NCI-H446 treated with DMSO at 0.1 percent for 48 hours (cell line): ENCODE measurements at regions not wholly inside any gene's neighbourhood (a gene's known extent, or its start where the extent isn't known, plus 50 kb on each side); places are given as distances from the start of the nearest gene placed in this dataset.
"Not testable (repeated sequence)": the region's sequence is repeated elsewhere in the genome, so short reads cannot be mapped to it uniquely, and the experiment has no call there.

Experiments
- DNase-seq: peaks from one replicate; lab custom pipeline; 2025; lab: John Stamatoyannopoulos, UW

DNA sequence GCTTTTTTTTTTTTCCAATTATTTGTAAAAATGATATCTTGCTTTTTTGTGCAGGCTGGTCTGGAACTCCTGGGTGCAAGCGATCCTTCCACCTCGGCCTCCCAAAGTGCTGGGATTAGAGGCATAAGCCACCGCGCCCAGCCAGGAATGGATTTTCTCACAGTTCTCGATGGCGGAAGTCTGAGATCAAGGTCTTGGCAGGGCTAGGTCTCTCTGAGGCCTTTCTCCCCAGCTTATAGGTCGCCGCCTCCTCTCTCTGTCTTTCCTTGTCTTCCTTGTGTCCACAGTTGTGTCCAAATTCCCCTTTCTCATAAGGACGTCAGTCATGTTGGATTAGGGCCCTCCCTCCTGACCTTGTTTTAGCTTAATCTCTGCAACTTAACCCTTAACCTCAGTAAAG, 200.5 kb downstream of the UQCRFS1 start:
- DNase-seq: no peak

DNA sequence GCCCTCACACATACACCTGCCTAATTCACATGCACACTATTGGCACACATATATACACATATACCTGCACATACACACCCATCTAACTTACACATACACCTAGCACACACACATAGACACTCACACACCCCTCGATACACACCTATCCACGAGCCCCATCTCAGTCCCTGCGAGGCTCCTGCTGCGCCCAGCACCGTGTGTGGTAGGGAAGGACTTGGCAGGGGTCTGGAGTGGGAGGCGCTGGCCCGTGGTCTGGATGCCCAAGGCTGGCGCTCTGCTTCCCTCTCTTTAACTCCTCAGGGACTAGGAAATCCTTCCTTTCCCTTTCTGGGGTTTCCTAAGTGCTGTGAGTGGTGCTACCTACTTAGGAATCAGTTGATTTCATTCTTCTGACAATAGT, 202.7 kb downstream of the UQCRFS1 start:
- no peak for DNase-seq

DNA sequence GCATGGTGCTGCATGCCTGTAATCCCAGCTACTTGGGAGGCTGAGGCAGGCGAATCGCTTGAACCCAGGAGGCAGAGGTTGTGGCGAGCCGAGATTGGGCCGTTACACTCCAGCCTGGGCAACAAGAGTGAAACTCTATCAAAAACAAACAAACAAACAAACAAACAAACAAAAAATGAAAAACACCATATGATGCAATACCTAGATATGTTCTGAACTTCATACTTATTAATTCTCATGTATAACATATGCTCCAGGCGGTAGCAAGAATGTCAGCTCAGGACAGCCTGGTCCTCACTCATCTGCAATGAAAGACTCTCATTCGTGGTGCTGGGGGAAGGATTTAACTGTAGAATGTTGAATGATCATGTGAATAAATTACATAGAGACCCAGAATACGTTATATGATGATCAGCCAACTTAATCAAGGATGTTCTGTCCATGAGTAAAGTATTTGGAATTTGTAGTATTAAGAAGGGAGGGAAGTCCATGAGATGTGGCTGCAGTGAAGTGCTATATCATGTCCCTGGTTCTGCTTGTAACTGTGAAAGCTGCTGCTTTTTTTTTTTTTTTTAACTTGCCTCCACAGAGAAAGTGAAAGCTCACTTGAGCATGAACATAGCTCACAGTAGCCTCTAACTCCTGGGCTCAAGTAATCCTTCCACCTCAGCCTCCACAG, 206.8 kb downstream of the UQCRFS1 start:
- DNase-seq: no peak

DNA sequence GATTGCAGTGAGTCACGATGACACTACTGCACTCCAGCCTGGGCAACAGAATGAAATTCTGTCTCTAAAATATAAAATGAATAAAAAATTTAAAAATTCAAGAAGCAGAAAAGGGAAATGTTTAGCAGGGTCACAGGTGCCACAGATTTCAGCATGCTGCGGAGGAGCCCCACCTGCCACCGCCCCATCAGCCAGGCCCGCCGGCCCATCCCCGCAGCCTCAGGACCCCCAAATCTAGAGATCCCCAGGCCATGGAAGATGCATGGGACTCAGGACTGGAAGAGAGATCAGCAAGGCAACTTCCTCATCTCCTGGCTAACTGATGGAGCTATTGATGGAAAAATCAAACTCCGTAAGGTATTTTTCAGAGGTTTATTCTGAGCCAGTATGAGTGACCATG, 208.2 kb downstream of the UQCRFS1 start:
- no peak for DNase-seq

DNA sequence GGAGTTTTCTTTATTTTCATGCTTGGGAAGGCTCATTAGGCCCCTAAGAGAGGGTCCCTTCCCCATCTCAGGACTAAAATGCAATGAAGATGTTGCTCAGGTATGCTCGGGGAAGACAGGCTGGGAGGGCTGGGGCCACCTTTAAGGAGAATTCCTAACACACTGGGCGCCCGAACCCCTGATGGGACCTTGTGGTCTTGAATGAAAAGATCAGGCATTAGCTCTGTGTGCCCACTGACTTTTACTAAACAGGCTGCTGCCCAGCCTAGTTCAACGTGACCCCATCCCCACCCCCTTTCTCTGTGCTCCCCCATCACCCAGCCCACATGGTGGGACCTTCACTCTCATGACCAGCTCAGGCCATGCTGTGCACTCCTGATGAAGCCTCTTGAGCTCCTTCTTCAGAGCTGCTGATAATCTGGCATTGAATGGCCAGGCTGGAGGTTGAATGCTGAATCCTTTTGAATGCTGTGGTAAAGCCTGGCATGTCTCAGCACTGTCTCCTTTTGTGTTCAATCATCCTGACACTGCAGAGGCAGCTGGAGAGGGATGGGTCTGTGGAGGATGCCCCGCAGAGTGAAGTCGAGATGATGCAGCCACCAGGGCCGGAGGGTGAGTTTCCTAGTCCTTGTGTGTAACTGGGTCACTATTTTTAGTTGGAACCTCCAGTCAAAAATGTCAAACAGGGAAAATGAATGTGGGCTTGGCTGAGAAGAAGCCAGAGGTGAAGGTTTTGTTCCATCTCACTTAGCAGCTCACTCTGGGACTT, 209.1 kb downstream of the UQCRFS1 start:
- DNase-seq: no peak

DNA sequence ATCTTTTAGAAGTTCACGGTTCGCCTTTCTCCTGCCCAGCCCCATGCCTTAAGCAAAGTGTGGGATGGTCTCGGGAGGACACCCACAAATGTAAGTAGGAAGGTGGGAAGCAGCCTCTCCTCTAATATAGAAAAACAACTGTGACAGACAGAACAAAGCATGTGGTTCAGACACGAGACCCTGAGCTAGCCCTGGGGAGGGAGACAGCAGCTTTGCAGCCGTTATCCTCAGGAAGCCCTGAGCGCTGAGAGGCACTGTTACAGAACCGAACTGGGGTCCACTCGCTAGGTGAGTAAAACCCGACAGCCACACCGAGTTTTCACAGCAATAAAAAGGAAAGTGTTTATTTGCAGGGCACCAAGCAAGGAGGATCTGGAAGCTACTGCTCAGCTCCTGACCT, 210.6 kb downstream of the UQCRFS1 start:
- DNase-seq: no peak

DNA sequence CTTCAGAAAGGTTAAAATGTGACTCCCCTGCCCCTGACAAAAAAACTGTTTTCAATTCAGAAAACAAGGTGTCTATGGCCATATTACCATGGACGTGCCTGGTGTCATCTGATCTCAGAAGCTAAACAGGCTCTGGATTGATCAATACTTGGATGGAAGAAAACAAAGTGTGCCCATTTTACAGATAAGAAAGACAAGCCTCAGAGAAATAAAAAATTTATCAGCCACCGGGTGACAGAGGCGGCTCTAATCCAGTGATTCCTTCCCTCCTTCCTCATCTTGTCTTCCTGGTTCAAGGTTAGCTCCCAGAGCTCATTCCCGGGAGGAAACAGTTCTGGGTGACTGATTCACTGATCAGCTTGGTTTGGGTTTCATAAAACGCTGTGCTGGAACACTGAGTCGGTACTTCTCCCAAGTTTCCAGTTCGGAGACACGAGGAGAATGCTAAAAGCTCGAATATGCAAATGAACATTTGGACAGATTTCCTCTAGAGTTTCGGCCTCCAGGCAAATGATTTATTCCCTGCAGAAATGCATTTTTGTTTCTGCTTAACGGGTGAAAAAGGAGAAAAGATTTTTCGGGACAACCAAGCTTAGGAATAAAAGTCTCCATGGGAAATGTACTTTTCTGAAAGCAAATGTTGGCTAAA, 211.2 kb downstream of the UQCRFS1 start:
- DNase-seq: no peak

DNA sequence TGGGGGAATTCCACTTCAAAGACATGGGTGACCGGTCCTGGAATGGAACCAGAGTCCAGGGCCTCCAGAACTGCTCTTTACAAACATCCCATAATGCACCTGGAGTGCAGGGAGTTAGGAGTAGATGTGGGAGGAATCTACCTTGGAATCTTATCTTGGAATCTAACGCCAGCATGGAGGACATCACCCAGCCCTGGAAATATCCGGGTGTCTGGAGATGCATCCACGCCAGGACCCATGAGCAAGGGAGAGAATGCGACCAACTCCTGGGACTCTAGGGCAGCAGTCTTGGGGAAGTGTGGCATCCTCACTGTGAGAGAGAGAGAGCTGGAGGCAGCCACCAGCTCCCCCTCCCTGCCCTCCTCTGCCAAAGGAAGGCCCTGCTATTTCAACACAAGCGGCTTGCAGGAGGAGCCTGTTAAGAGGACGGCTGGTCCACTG, 211.8 kb downstream of the UQCRFS1 start:
- no peak for DNase-seq

DNA sequence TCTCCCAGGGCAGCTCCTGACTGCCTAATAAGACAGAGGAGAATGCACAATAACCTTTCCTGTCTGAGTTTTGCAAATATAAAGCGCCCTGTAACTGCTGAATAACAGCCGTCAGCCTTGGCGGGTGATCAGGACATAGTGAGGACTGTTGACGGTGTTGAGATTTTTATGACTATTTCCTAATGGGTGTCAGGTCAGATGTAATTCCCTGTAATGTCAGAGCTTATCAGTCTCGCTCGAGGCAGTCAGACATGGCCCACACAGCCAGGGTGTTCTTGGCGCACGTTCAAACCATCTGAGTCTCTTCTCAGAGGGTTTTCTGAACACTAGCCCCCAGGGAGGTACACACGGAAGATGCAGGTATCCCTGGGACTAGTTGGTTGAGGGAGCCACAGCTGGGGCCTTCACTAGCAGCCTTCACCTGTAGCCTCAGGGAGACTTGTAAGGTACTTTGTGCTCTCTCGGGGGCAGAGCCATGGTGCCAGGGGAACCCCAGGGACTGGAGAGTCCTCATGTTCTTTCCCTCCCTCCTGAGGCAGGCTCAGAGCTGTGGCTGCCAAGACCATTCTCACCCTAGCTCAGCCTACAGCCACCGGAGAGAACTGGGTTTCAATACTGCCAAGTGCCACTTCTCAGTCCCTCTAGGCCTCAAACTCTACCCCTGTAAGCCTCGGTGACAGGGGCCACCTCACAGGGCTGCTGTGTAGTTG, 213.1 kb downstream of the UQCRFS1 start:
- DNase-seq: no peak

DNA sequence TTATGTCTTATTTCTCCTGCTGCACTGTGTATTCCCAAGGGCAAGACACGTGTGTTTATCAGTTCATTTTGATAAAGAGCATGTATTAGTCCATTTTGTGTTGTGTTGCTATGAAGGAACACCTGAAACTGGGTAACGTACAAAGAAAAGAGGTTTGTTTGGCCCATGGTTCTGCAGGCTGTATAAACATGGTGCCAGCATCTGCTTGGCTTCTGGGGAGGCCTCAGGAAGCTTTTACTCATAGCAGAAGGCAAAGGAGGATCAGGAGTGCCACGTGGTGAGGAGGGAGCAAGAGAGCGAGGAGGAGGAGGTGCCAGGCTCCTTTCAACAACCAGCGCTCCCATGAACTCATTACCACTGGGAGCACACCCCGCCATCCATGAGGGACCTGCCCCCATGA, 214.0 kb downstream of the UQCRFS1 start:
- DNase-seq: no peak

DNA sequence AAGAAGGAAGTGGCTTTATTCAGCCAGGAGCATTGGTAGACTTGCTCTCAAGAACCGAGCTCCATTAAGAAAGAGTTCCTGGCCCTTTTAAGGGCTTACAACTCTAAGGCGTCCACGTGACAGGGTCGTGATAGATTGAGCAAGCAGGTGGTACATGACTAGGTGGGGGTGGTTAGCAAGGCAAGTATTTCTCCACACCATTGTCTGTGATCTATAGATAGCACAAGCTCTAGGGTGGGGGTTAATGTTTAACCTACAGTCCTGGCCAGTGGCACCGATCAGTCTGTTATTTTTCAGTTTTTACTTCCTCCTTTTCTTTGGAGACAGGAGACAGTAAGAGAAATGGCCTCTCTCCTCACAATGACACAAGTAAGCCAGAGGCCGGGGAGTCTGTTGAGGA, 215.1 kb downstream of the UQCRFS1 start:
- not testable (repeated sequence) for DNase-seq

DNA sequence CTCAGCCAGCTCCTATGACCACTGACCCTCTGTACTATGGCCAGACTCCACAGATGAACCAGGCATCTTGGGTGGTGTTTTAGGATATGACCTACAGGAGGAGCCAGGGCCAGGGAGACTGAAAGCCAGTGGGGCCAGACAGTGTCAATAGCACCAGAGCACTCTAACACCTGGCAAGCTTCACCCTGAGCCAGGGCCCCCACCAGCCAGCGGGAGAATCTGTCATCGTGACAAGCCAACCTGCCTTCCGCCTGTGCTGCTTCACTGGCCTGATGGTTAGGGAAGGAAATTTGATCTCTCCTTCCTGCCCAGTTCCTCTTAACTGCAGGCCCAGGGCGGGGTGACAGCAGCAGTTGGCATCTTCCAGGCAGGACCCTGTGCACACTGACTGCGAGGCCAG, 222.4 kb downstream of the UQCRFS1 start:
- no peak for DNase-seq

DNA sequence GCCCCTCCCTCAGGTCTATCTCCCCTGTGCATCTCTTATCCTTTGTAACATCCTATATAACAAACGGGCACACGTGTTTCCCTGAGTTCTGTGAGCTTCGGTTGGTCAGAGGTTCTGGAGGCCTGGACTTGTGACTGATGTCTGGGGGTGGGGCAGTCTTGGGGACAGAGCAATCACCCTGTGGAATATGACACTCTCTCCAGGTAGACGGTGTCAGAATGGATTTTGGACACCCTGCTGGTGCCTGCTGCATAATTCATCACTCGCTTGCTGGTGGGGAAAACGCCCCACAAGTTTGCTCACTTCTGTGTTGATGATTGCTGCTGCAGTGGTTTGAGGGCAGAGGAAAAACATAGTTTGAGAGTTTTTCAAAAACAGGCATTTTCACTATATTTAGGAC, 223.2 kb downstream of the UQCRFS1 start:
- no peak for DNase-seq

DNA sequence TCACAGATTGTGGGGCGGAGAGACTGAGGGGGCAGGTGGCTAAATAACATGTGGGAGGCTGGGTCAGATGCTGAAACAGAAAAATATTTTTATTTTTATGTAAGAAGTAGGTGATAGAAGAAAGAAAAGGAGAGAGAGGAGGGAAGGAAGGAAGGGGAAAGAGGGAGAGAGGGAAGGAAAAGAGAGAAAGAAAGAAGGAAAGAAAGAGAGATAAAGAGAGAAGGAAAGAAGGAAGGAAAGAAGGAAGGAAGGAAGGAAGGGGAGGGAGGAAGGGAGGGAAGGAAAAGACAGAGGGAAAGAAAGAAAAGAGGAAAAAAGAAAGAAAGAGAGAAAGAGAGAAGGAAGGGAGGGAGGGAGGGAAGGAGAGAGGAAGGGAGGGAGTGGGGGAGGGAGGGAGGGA, 224.9 kb downstream of the UQCRFS1 start:
- DNase-seq: no peak

DNA sequence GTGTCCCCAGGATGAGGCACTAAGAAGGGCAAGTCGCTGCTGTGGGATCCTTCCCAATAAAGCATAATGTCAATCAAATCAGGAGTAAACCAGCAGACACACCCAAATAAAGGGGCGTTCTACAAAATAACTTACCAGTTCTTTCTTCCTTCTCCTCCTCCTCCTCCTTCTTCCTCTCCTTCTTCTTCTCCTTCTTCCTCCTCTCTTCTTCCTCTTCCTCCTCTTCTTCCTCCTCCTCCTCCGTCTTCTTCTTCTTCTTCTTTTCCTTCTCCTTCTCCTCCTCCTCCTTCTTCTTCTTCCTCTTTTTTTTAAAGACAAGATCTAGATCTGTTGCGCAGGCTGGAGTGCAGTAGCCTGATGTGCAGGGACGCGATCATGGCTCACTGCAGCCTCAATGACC, 225.8 kb downstream of the UQCRFS1 start:
- no peak for DNase-seq

DNA sequence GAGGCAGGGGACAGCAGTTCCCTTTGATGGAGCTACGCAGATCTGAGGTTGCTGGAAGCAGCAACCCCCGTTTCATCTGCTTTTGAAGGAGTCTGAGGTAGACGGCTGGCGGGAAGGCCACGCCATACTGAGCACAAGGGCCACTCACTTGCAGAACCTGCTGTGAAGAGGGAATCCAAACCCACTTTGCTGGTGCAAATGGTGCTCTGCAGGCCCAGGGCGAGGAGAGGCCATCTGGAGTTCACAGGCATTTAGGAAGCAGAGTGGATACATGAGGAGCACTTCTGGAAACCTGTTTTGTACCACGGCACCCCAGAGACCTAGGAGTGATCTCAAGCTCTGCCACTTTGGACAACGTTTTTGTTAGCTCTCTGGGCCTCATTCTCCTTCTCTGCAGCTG, 227.8 kb downstream of the UQCRFS1 start:
- DNase-seq: no peak

DNA sequence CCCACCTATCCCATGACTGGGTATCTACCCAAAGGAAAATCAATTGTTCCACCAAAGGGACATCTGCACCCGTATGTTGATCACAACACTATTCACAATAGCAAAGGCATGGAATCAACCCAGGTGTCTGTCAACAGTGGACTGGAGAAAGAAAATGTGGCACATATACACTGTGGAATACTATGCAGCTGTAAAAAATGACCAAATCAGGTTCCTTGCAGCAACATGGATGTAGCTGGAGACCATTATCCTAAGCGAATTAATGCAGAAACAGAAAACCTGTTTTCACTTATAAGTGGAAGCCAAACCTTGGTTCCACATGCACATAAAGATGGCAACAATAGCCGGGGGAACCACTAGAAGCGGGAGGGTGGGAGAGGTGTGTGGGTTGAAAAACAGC, 228.6 kb downstream of the UQCRFS1 start:
- DNase-seq: no peak

DNA sequence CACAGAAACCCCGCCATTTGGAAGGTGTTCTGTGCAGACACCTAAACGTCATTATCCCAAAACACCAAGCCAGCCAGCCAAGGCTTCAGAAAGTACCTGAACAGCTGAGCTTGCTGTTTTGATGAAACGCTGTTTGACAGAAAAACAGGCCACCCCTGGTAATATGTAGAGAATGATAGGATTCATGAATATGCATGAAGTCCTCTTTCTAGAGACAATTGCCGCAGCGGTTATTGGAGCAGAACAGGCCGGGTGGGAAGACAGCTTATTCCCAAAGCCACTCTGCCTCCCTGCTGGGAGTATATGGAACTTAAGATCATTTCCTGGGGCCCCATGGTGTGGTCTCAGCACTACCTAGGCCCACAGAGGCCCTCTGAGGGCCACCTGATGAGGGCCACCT, 229.5 kb downstream of the UQCRFS1 start:
- no peak for DNase-seq

DNA sequence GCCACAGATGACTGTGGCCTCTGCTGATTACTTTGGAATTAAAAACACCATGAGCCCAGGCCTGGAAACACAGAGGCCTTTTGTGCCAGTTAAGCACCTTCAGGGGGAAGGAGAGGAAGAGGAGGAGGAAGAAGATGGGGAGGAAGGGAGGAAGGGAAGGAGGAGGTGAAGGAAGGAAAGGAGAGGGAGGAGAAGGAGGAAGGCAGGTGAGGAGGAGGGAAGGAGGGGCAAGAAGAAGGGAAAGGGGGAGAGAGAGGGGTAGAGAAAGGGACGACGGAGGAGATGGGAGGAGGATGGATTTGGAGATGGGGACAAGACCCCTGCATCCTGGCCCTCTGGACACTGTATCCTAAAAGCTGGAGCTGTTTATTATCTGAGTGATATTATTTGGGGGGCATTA, 231.0 kb downstream of the UQCRFS1 start:
- no peak for DNase-seq

DNA sequence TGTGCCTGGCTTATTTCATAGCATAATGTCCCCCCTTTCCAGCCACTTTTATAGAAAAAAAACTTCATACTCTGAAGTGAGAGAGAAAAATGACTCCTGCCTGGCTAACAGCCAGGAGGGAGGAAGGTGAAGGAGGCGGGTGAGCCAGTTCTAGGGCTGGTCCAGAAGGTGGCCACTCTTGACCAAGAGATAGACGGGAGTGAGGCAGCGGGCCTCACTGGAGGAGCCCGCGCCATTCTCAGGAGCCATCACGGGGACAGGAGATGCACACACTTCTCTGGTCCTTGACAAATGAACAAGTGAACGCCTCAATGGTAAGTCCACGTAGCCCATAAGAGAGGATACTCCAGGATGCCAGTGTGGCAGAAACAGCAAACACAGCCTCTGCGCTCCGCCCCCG, 231.4 kb downstream of the UQCRFS1 start:
- no peak for DNase-seq

DNA sequence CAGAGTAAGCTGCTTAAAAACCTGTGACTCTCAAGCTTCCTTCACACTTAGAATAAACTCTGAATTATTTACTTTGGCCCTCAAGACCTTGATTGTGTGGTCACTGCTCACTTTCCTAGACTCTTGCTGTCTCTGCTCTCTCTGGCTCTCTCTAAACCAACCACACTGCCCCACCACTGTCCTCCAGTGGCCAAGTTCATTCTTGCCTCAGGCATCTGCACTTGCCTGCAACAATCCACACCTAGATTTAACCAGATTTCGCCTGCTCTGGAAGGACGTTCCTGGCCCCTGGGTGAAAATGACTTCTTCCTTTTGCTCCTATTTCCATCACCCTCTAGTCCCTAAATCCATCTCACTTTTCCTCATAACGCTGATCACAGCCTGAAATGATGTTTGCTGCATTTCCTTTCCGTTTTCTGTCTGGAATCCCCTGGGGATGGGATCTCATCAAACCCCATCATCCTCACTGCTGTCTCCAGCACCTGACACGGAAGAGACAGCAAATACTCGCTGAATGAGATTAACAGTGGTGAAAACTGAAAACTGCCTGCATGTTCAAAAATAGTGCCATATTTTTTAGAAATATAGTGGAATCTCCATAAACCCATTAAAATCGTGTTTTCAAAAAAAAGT, 232.6 kb downstream of the UQCRFS1 start:
- DNase-seq: no peak

DNA sequence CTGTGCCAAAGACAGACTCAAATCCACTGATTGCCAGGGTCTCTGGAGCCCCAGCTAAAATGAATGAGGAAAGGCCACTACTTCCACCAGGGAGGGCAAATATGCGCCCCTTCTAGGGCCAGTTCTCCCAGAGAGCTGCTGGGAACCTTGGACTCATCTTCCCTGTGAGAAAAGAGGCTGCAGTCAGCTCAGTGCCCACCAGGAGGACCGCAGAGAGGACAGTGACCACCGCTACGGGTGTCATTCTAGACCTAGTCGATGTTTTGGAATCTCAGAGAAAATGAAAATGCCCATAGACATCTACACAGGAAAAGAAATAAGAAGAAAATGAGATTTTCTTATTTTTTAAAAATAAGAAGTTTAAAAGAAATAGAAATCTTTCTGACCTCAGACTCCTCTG, 235.1 kb downstream of the UQCRFS1 start:
- no peak for DNase-seq
